Stimulated activated CD4-positive, alpha-beta T cell treated with anti-CD3 and anti-CD28 coated beads, TNF-alpha, amount 100 ng/mL, for 4 hours (primary cell): ENCODE measurements at regions not wholly inside any gene's neighbourhood (a gene's known extent, or its start where the extent isn't known, plus 50 kb on each side); places are given as distances from the start of the nearest gene placed in this dataset.
"Not testable (repeated sequence)": the region's sequence is repeated elsewhere in the genome, so short reads cannot be mapped to it uniquely, and the experiment has no call there.

Experiments used
- DNase-seq, 3 experiments: peaks; one replicate each; pipeline ENCODE4 v3.0.0-alpha.2; 2020; ENCODE audit warnings: low read depth in 3 of 3

- no peak for DNase-seq
These were observed 95.9 kb upstream of the PCSK1 start for GRCh38 chr5:96528826-96529474.

- DNase-seq = no peak
These were observed 96.5 kb upstream of the PCSK1 start for GRCh38 chr5:96529559-96529958.

DNA sequence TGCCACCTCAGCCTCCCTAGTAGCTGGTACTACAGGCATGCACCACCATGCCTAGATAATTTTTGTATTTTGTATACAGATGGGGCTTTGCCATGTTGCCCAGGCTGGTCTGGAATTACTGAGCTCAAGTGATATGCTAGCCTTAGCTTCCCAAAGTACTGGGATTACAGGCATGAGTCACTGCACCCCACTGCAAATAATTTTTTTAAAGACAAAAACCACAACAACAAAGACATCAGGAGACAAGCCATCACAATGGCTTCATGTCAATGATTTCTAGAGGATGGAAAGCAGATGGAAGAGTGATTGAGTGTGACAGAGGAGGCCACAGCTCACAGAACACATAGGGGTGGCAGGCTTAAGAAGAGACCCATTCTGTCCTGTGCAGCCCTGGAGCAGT, 97.9 kb upstream of the PCSK1 start:
- no peak for DNase-seq

GRCh38 chr5:96533371-96533770, 100.3 kb upstream of the PCSK1 start:
- DNase-seq = no peak

GRCh38 chr5:96537386-96537785, 104.3 kb upstream of the PCSK1 start:
- peak in 1 of 3 experiments; percentile 0 for DNase-seq

DNA sequence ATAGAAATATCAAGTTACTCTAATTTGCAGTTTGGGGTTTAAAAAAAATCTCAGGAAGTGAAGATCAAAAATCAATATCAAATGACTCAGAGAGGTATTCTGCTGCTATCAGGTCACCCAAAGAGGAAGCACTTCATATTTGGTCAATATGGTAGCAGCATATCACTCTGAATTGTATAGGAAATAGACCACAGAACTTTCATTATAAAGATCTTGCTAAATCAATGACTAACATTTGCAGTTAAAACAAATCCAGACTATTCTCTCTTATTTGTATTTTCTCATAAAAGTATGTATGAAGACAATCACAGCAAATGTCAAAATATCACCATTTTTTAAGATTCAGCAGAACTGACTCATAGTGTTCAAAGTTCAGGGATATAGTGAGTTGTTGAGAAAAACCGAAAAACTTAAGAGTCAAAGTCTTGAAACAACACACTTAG, 105.8 kb upstream of the PCSK1 start:
- DNase-seq = no peak

- DNase-seq = no peak
These were observed 113.1 kb upstream of the PCSK1 start for GRCh38 chr5:96546120-96546519.

- DNase-seq = no peak
These were observed 114.4 kb upstream of the PCSK1 start for GRCh38 chr5:96547486-96547885.

- DNase-seq = no peak
These were observed 113.3 kb upstream of the CAST start for GRCh38 chr5:96548905-96549304.

DNA sequence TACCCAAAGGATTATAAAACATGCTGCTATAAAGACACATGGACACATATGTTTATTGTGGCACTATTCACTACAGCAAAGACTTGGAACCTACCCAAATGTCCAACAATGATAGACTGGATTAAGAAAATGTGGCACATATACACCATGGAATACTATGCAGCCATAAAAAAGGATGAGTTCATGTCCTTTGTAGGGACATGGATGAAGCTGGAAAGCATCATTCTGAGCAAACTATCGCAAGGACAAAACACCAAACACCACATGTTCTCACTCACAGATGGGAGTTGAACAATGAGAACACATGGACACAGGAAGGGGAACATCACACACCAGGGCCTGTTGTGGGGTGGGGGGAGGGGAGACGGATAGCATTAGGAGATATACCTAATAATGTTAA, 101.3 kb upstream of the CAST start:
- DNase-seq = not testable (repeated sequence)

DNA sequence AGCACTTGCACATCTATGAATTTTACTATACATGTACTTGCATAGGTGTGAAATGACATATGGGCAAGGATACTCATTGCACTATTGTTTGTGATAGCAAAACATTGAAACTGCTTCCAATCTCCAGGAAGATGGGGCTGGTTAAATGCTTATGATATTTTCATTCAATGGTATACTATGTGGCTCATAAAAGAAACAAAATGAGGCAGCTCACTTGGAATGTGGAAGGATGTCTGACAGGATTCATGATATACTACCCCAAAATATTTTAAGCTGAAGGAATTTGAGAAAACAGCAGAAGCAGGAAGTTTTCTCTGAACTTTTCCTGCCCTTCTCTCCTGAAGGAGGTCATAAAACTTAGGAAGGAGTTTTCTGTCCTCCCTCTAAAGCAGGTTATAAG, 99.6 kb upstream of the CAST start:
- DNase-seq = no peak

GRCh38 chr5:96563816-96564215, 98.4 kb upstream of the CAST start:
- DNase-seq = no peak

DNA sequence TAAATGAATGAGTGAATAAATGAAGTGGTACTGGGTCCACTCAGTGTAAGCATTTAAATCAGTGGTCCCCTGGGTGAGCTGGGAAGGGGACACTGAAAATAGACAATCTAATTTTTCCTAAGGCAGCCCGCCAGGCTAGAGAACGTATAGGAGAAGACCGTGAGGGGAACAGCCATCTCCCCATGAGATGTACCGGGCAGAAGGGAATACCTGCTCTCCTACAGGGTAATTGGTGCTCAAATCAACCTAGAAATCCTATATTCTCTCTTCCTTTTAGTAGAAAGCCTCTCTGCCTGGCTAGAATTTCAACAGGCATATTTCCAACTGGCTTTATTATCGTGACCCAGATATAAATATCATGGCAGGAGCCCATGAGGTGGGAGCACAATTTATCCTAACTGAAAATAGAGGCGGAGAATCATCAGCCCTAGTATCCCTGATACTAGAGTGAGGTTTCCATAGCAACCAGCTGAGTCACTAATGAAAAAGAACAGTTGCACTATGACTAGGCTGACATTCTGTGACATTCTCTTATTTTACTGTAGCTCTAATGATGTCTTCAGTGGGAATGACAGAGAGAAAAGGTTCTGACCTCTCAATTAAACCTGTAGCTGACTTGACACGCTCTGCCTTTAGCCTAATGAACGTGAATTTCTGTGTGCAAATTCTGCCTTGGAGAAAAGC, 96.5 kb upstream of the CAST start:
- no peak for DNase-seq

DNA sequence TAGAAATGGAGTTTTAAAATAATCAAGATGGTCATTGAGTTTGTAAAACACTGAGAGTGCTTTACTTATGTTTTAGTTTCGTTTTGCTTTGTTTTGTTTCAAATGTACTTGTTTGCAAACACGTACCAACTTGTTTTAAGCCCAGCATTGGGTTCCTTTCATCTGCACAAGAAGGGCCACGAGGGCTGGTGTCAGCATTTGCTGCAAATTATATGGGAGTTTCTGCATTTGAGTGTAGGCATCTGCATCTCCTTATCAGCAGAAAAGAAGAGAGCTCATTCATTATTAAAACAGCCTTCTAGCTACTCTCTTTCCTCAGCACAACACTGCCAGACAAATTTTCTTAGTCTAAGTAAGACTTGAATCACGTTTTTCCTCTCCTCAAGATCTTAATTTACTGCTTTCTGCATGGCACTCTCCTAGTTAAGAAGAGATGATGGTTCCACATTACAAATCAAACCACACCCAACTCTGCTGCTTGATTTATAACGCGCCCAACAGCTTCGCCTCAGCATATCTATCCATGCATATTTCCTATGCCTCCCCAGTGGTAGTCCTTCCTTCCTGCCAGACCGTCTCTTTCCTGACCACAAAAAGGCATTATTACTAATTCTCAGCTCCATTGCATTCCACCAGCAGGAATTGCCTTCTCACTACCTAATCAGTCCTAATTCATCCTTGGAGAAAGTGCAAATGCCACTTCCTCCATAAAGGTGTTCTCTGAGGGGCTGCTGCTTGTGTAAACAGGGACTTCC, 95.2 kb upstream of the CAST start:
- no peak for DNase-seq

GRCh38 chr5:96569332-96569731, 92.8 kb upstream of the CAST start:
- no peak for DNase-seq

DNA sequence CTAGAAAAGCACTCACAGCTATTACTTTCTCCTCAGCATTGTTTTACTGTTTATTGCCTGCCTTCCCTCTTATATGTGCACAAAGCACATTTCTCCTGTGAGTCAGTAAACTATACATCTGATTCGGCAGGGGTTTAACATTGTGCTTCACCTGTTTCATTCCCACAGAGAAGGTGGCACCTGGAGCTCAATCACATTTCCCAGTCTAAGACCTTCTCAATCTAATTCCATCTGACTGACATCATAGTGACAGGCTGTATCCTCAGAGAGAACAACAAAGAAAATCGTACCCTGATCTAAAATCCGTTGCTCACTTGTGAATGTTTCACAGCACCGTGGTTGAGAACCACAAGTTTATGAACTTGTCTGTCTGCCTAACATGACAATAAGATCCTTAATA, 92.4 kb upstream of the CAST start:
- DNase-seq = no peak

GRCh38 chr5:96572864-96573512, 89.2 kb upstream of the CAST start:
- no peak for DNase-seq

DNA sequence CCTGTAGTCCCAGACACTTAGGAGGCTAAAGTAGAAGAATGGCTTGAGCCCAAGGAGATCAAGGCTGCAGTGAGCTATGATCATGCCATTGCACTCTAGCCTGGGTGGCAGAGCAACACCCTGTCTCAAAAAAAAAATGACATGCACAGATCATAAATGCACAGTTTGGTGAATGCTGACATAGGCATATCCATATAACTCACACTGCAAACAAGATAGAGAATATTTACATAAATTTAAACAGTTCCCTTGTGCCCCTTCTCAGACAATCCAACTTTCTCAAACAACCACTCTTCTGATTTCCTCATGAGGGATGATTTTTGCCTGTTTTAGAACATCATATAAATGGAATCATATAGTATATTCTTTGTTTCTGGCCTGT, 88.7 kb upstream of the CAST start:
- DNase-seq = no peak

- DNase-seq = no peak
These were observed 85.3 kb upstream of the CAST start for GRCh38 chr5:96576876-96577275.

DNA sequence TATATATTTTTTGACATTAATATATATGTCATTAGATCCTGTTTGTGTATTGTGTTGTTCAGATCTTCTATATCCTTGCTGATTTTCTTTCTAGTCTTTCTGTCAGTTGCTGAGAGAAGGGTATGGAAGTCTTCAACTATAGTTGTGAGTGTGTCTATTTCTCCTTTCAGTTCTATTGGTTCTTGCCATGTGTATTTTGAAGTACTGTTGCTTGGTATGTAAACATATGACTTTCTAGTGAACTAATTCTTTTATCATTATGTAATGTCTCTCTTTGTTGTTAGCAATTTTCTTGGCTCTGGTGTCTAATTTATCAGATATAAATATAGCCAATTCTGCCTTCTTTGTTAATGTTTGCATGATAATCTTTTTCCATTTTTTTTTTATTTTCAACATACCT, 84.3 kb upstream of the CAST start:
- DNase-seq = no peak

DNA sequence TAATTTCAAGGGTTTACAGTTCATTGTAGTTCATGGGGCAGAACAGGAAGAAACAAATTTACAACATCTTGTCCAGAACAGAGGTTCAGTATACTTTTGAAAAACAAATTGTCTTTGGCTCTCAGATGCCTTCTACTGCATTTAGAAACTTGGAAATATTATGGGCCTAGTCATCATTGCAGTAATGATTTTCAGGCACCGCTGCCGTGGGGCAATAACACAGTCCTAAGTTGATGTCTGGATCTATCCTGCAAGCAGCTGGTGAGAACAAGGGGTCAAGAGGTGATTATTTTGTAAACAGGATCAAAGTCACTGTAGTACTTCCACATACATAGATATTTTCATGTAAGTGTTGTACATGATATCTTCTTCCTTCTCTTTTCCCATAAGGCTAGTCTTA, 82.5 kb upstream of the CAST start:
- DNase-seq = no peak

- no peak for DNase-seq
These were observed 79.8 kb upstream of the CAST start for GRCh38 chr5:96582343-96582742.

GRCh38 chr5:96584712-96585111, 77.5 kb upstream of the CAST start:
- no peak for DNase-seq
